ENCODE measurements at regions not wholly inside any gene's neighbourhood (a gene's known extent, or its start where the extent isn't known, plus 50 kb on each side); places are given as distances from the start of the nearest gene placed in this dataset.

- TF ChIP-seq, protein P1, sequence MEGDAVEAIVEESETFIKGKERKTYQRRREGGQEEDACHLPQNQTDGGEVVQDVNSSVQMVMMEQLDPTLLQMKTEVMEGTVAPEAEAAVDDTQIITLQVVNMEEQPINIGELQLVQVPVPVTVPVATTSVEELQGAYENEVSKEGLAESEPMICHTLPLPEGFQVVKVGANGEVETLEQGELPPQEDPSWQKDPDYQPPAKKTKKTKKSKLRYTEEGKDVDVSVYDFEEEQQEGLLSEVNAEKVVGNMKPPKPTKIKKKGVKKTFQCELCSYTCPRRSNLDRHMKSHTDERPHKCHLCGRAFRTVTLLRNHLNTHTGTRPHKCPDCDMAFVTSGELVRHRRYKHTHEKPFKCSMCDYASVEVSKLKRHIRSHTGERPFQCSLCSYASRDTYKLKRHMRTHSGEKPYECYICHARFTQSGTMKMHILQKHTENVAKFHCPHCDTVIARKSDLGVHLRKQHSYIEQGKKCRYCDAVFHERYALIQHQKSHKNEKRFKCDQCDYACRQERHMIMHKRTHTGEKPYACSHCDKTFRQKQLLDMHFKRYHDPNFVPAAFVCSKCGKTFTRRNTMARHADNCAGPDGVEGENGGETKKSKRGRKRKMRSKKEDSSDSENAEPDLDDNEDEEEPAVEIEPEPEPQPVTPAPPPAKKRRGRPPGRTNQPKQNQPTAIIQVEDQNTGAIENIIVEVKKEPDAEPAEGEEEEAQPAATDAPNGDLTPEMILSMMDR (IDR thresholded peaks at IDR 0.05), result no peak
- no peaks in the 10 kb centered on the region for H3K9me3 ChIP-seq
- intact Hi-C loops (cut with DNase I, micrococcal nuclease), result no loop called here
- H3K4me3 ChIP-seq, result no peak overlapping the region
- DNase-seq (no peak), ATAC-seq (no peak)
- no peaks in the 10 kb centered on the region for H3K36me3 ChIP-seq (ENCODE audit: low read depth)
- H3K4me1 ChIP-seq (ENCODE audit: low read depth), result no peaks in the 10 kb centered on the region
These were observed 102.8 kb upstream of the TNS3 start for GRCh38 chr7:47684728-47685127.

- H3K9me3 ChIP-seq, result no peaks in the 10 kb centered on the region
- TF ChIP-seq, protein P1 (IDR thresholded peaks at IDR 0.05), result no peak
- ATAC-seq, result no peak
These were observed 101.6 kb upstream of the TNS3 start for GRCh38 chr7:47683485-47683898.

DNA sequence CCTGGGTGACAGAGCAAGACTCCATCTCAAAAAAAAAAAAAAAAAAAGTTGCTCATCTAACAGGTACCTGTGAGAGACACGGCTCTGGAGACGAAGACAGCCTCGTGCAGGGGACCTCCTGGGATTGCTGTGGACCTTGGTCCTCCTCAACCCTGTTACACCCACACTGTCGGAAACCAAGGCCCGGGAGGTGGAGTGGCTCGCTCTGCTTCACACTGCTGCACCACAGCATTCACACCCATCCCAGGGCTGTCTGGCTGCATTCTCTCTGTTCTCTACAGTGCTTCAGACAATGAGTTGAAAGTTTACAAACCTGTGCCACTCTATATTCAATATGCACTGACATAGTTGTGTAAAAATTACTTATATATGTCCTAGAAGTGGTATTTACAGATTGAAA, 101.0 kb upstream of the TNS3 start:
- DNase-seq, result no peak

More at GRCh38 chr7:47683485-47683898, 101.6 kb upstream of the TNS3 start:
- no peaks in the 10 kb centered on the region for H3K4me1 ChIP-seq (ENCODE audit: low read depth)
- H3K4me3 ChIP-seq, result no peak overlapping the region
- no peak for DNase-seq
- no peaks in the 10 kb centered on the region for H3K36me3 ChIP-seq (ENCODE audit: low read depth)
- intact Hi-C loops (cut with DNase I, micrococcal nuclease), result no loop called here

DNA sequence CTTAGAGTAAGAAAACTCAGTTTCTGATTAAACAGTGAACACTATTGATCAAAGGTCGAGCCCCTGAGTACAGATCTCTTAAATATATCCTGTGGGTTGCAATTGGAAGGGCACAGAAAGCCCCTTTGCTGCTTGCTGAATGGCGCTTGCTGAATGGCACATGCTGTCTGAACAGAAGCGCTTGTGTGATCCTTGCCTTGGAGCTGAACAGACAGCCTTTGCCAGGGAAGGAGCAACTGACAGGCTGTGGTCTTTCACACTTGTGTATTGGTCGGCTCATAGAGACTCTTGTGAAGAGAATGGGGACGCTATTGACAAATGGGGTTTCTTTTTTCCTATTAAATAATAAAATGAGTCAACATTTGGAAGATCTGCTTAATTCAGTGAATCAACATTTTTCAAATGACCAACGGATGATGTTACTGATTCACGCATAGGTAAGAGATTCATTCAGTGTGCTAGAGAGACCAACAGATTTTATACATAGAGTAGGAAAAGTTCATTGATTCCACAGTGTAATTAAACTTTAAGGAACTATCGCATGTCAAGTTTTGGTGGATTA, 99.4 kb upstream of the TNS3 start:
- DNase-seq (no peak), ATAC-seq (no peak)
- H3K9me3 ChIP-seq, result no peaks in the 10 kb centered on the region
- H3K4me3 ChIP-seq, result no peak overlapping the region
- intact Hi-C loops (cut with DNase I, micrococcal nuclease), result no loop called here
- TF ChIP-seq, protein P1 (IDR thresholded peaks at IDR 0.05), result no peak
- H3K4me1 ChIP-seq (ENCODE audit: low read depth), result no peaks in the 10 kb centered on the region
- H3K36me3 ChIP-seq (ENCODE audit: low read depth), result no peaks in the 10 kb centered on the region

More for the DNA sequence above, 101.0 kb upstream of the TNS3 start:
- Histone ChIP-seq H3K4me3 (no peak overlapping the region), H3K36me3 (ENCODE audit: low read depth) (no peaks in the 10 kb centered on the region), H3K4me1 (ENCODE audit: low read depth) (no peaks in the 10 kb centered on the region), H3K9me3 (no peaks in the 10 kb centered on the region)
- ATAC-seq, result no peak
- TF ChIP-seq, protein P1 (IDR thresholded peaks at IDR 0.05), result no peak
- intact Hi-C loops (cut with DNase I, micrococcal nuclease), result no loop called here

DNA sequence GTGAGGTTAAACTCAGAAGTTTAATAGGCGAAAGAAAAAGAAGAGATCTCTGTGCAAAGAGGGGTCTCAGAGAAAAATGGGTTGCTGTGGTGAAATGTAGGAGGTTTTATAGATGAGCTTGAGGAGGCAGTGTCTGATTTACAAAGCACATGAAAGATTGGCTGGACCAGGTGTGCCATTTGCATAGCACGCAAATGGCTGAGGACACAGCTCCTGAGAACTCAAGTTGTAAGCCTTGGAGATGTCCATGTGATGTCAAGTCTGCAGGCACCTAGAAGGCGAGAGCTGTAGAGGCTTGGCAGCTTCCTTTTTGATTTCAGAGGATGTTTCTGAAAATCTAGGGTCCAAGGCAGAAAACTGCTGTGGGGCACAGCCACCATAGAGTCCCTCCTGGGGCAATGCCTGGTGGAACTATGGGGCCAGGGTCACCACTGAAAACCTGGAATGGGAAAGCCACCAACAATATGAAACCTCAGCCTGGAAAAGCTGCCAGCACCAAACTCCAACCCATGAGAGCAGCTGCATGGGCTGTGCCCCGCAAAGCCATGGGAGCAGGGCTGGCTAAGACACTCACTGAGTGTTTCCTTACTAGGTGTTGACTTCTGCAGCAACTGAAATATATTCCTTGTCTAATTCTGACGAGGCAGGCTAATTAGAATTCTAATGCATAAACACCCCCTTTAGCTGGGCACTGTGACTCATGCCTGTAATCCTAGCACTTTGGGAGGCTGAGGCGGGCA, 96.9 kb upstream of the TNS3 start:
- H3K36me3 ChIP-seq (ENCODE audit: low read depth), result no peaks in the 10 kb centered on the region
- intact Hi-C loops (cut with DNase I, micrococcal nuclease), result no loop called here
- DNase-seq, result no peak
- no peaks in the 10 kb centered on the region for H3K4me1 ChIP-seq (ENCODE audit: low read depth)
- no peak overlapping the region for H3K4me3 ChIP-seq
- no peaks in the 10 kb centered on the region for H3K9me3 ChIP-seq
- TF ChIP-seq, protein P1 (IDR thresholded peaks at IDR 0.05), result no peak
- no peak for ATAC-seq
